Lower leg skin (tissue), 4 donors: ENCODE measurements at regions not wholly inside any gene's neighbourhood (a gene's known extent, or its start where the extent isn't known, plus 50 kb on each side); places are given as distances from the start of the nearest gene placed in this dataset.

Experiments
- DNase-seq, 2 donors: peaks; one replicate each; pipeline ENCODE4 v3.0.0-alpha.2; 2019; ENCODE audit warnings: low spot score in 2 of 2
- H3K4me3 ChIP-seq: fragments of 200-600 bp; sonication (generic); 2 replicates; pipeline ENCODE4 v1.5.1; 2017; ENCODE audit warnings: mild to moderate bottlenecking, low read depth; ENCODE audit not compliant: poor library complexity, severe bottlenecking
- POLR2A ChIP-seq, 2 donors: fragments of 450-650 bp; IDR thresholded peaks; one replicate each; pipeline ENCODE4 v1.6.1; 2016 to 2017; ENCODE audit warnings: antibody characterized with exemption in 2 of 2, mild to moderate bottlenecking in 1 of 2, moderate library complexity in 1 of 2
- WGBS, 2 donors: methylation state at CpG; one replicate each; pipeline ENCODE4 v1.1.5; 2018; 5-methylcytosine and 5-hydroxymethylcytosine counted together
- intact Hi-C: fragments of 100-400 bp; cut with DNase I; formaldehyde crosslinking; loops from one replicate; pipeline ENCODE4 v1.15.0; 2023; ENCODE audit warnings: low total_unique reads
- TF ChIP-seq, protein P1 (sequence below), 3 donors: fragments of 450-650 bp; IDR thresholded peaks; one replicate each; pipeline ENCODE4 v1.5.1; 2016; ENCODE audit warnings: antibody characterized with exemption in 3 of 3, mild to moderate bottlenecking in 3 of 3, moderate library complexity in 2 of 3

DNA sequence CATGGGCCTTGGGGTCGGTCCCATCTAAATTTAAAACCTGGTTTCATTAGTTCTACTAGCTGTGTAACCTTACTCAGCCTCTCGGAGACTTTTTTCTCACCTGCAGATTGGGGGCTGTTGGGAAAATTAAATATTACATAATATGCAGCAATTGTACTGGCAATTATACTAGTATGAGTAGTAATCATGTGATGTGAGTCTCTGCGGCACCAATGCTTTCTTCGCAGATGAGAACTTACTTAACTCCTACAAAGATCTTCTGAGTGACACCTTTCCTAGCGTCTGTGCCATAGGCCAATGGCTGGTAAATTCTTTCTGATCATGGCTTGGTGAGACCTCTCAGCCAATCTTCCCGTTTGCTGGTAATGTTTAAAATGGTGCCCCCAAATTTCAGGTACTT, 391.3 kb downstream of the NXPE2 start:
- no peak overlapping the region for H3K4me3 ChIP-seq
- no peak for TF ChIP-seq POLR2A (IDR thresholded peaks at IDR 0.05)
- TF ChIP-seq, protein P1, sequence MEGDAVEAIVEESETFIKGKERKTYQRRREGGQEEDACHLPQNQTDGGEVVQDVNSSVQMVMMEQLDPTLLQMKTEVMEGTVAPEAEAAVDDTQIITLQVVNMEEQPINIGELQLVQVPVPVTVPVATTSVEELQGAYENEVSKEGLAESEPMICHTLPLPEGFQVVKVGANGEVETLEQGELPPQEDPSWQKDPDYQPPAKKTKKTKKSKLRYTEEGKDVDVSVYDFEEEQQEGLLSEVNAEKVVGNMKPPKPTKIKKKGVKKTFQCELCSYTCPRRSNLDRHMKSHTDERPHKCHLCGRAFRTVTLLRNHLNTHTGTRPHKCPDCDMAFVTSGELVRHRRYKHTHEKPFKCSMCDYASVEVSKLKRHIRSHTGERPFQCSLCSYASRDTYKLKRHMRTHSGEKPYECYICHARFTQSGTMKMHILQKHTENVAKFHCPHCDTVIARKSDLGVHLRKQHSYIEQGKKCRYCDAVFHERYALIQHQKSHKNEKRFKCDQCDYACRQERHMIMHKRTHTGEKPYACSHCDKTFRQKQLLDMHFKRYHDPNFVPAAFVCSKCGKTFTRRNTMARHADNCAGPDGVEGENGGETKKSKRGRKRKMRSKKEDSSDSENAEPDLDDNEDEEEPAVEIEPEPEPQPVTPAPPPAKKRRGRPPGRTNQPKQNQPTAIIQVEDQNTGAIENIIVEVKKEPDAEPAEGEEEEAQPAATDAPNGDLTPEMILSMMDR (IDR thresholded peaks at IDR 0.05): no peak
- WGBS, 2 donors: 91 to 93% methylated on average over 6 of the region's 6 CpGs
- intact Hi-C loops: no loop called here
- no peak for DNase-seq

DNA sequence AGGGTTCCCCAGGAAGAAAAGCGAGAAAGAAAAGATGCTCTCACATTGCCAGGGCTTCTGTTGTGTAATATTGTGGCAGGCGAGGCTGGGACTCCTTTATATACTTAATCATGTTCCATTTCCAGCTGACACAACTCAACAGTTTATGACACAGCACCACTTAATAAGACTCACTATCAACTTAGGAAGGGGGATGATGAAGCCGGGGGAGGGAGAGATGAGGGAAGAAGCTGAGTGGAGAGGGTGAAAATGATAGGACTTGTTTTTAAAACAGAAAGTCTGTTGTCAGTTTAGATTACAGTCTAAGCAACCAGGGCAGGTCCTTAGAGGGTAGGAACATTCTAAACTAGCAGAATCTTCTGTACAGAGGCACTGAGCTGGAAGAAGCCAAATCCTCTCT, 397.0 kb downstream of the NXPE2 start:
- intact Hi-C loops: no loop called here
- no peak for DNase-seq
- TF ChIP-seq POLR2A (IDR thresholded peaks at IDR 0.05): no peak
- TF ChIP-seq, protein P1 (IDR thresholded peaks at IDR 0.05): no peak
- H3K4me3 ChIP-seq: no peak overlapping the region
- 66 to 89% methylated on average over 3 of the region's 3 CpGs for WGBS, 2 donors

DNA sequence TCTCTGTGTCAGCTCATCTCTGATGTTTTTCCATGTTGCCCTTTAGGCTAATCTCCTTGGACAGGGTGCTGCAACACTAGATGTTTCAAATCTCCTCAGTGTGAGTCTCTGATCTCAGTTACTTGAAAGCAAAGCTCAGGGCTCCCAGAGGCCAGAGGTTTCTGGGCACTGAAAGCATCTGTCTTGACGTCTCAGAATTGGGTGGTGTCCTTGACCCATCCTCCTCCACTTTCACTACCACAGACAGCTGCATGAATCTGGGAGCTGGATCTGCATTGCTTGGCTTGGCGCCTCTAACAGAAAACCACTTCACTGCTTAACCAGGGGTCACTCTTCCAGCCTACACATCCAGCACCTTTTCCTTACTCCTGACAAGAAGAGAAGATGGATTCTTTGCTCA, 399.4 kb downstream of the NXPE2 start:
- 66 to 68% methylated on average over 2 of the region's 2 CpGs for WGBS, 2 donors

DNA sequence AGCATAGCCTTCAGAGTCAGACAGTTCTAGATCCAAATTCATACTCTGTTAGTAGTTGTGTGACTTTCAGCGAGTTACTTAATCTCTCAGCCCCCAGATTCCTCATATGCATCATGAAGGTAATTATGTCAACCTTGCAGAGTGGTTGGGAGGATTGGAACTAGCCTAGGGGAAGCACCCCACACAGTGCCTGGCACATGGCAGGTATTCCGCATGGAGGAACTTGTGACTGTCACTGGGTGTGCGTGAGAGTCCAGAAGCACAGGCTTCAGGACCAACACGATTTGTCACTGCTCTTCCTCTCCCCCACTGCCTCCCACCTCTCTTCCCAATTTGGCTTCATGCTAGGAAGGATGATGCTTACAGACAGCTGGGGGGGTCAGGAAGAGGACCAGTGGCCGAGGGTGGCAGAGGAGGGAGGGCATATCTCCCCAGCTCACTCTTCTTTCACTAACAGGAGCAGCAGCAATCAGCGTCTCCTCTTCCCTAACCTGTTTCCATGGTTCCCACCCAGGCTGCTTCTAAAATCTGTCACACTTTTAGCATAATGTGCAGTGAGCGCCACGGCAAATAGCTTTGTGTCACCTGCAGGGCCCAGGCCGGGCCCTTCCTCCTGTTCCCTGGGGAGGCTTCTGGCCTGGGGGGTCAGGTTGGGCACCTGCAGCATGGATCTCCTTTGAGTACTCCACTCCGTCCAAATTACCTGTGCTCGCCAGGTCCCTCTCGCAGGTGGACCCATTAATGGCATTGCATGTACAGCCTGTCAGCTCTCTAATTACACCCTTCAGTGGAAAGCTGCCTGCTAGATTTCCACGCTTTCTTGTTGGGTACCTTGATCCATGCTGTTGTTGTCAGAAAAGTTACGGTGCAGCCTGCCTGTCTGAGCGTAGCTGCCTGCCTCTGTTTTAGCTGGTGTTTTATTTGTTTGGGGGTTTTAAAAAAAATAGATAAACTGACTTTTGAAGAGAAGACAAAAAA, 400.4 kb downstream of the NXPE2 start:
- TF ChIP-seq POLR2A (IDR thresholded peaks at IDR 0.05): no peak
- TF ChIP-seq, protein P1 (IDR thresholded peaks at IDR 0.05): no peak
- no peak overlapping the region for H3K4me3 ChIP-seq
- 55 to 66% methylated on average over 15 of the region's 15 CpGs for WGBS, 2 donors

More for the DNA sequence above, 399.4 kb downstream of the NXPE2 start:
- no peak for DNase-seq
- TF ChIP-seq, protein P1 (IDR thresholded peaks at IDR 0.05): no peak
- TF ChIP-seq POLR2A (IDR thresholded peaks at IDR 0.05): no peak
- intact Hi-C loops: no loop called here
- H3K4me3 ChIP-seq: no peak overlapping the region

DNA sequence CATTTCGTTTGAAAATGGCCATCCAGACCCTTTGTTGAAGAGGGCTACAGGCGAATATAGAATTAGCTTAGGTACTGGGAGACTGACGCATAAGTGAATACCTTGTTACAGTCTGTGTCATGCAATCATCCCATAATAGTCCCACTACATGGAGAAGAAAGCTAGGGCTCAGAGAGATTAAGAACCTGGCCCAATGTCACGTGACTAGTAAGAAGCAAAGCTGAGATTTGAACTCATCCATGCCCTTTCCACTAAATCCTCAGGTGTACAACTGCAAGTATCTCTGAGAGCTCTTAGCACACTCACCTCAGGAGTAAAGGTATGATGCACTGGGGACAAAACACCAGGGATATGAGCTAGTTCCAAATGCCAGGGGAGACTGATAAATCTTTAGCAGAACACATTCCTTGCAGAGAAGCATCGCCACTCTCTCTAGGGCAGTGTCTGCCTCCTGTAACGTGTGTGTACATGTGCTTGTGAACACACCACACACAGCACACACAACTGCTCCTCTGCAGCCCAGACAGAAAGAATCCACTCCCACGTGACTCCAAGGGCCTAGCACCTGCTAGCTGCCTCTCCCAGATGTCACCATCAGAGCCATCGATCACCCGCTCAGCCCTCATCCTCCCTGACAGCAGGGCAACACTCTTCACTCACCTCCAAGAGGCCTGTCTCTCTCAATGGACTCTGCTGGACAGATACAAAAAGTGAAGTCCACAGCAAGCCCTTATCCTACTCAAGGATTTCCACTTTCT, 402.8 kb downstream of the NXPE2 start:
- H3K4me3 ChIP-seq: no peak overlapping the region
- TF ChIP-seq POLR2A (IDR thresholded peaks at IDR 0.05): no peak
- TF ChIP-seq, protein P1 (IDR thresholded peaks at IDR 0.05): no peak
- intact Hi-C loops: no loop called here
- 63 to 65% methylated on average over 9 of the region's 9 CpGs for WGBS, 2 donors
- no peak for DNase-seq

More for the DNA sequence above, 400.4 kb downstream of the NXPE2 start:
- intact Hi-C loops: no loop called here
- no peak for DNase-seq
